Stomach (tissue), 4 donors: ENCODE measurements at regions not wholly inside any gene's neighbourhood (a gene's known extent, or its start where the extent isn't known, plus 50 kb on each side); places are given as distances from the start of the nearest gene placed in this dataset.

Source experiments
- EP300 ChIP-seq: sonication (generic); formaldehyde crosslinking; IDR thresholded peaks from one replicate; pipeline ENCODE4 v1.6.1; 2017; ENCODE audit warnings: antibody characterized with exemption
- POLR2A ChIP-seq, 4 donors: fragments of 450-650 bp; IDR thresholded peaks; one replicate each; pipeline ENCODE4 v1.6.1; 2016; ENCODE audit warnings: antibody characterized with exemption in 4 of 4, control low read depth in 2 of 4, mild to moderate bottlenecking in 1 of 4, moderate library complexity in 1 of 4
- TF ChIP-seq, protein P1 (sequence below), 7 experiments: fragments of 450-650 bp in 4 of 7; fragments of 200-600 bp in 3 of 7; sonication (generic) in 3 of 7; IDR thresholded peaks; one replicate each; pipeline ENCODE4 v1.5.1; 2016 to 2019; ENCODE audit warnings: antibody characterized with exemption in 7 of 7, control low read depth in 2 of 7, mild to moderate bottlenecking in 1 of 7

DNA sequence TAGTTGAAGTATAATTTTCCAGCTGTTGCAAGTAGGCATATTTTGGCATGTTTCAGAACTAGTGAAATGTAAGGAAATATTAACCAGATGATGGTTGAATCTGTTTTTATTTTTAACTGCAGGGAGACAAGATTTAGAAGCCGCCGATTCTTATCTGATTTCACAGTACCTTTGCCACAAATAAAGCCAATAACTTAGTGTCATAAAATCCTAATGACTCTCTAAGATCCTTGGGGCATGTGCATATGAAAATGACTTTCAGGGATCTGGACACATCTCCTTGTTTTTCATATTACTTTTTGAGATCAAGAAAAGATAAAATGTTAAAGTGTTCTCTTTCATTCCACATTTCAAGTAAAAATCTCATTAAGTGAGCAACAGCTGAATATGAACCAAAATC, 125.8 kb upstream of the CNTLN start:
- TF ChIP-seq POLR2A (IDR thresholded peaks at IDR 0.05) (no peak), EP300 (no peak)
- TF ChIP-seq, protein P1, sequence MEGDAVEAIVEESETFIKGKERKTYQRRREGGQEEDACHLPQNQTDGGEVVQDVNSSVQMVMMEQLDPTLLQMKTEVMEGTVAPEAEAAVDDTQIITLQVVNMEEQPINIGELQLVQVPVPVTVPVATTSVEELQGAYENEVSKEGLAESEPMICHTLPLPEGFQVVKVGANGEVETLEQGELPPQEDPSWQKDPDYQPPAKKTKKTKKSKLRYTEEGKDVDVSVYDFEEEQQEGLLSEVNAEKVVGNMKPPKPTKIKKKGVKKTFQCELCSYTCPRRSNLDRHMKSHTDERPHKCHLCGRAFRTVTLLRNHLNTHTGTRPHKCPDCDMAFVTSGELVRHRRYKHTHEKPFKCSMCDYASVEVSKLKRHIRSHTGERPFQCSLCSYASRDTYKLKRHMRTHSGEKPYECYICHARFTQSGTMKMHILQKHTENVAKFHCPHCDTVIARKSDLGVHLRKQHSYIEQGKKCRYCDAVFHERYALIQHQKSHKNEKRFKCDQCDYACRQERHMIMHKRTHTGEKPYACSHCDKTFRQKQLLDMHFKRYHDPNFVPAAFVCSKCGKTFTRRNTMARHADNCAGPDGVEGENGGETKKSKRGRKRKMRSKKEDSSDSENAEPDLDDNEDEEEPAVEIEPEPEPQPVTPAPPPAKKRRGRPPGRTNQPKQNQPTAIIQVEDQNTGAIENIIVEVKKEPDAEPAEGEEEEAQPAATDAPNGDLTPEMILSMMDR (IDR thresholded peaks at IDR 0.05), result no peak
